ENCODE measurements at regions not wholly inside any gene's neighbourhood (a gene's known extent, or its start where the extent isn't known, plus 50 kb on each side); places are given as distances from the start of the nearest gene placed in this dataset.

DNA sequence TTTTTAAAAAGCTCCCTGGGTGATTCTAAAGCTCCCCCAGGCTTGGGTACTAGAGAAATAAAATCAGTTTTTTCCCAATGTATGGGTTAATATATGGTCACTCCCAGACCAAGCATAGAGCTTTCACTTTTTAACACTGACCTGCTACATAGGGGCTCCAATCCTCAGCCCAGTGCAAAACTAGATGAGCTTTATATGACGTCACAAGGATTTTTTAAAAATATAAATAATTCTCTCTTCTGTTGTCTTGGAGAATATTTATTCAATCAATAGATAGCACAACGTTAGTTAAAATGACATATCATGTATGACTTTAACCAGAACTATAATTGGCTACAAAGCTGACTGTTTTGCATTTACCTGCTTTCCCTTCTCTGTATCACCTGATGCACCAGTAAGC lies 137.9 kb upstream of the TMCC3 start:
- Histone ChIP-seq H3K27me3 (no peaks in the 10 kb centered on the region), H3K4me3 (no peak overlapping the region), H3K27ac (no peak overlapping the region), H3K9me3 (no peaks in the 10 kb centered on the region), H3K36me3 (no peaks in the 10 kb centered on the region), H3K4me1 (no peaks in the 10 kb centered on the region)
- intact Hi-C loops (cut with DNase I), result no loop called here
- no peak for TF ChIP-seq CTCF (IDR thresholded peaks at IDR 0.05)
- no peak for DNase-seq (ENCODE audit: low spot score in 2 of 2)

DNA sequence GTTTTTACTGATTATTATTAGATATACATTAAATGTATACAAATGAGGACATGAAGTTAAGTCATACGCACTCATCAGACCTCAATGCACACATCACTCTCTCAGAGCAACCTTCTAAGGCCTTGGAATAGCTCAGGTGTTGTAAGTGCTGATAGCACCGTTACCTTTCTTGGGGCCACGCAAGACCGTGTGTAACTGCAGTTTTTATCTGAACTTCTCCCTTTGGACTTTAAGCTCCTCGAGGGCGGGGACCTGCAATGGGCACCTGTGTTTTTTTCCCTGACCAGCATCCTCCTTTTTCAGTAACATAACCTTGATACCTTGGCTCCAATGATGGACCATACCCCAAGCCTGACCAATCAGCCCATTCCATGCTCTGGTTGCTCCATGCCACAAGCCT lies 136.5 kb upstream of the TMCC3 start:
- Histone ChIP-seq H3K27ac (no peak overlapping the region), H3K4me3 (no peak overlapping the region), H3K9me3 (no peaks in the 10 kb centered on the region), H3K4me1 (no peaks in the 10 kb centered on the region), H3K27me3 (no peaks in the 10 kb centered on the region), H3K36me3 (no peaks in the 10 kb centered on the region)
- intact Hi-C loops (cut with DNase I), result no loop called here
- no peak for TF ChIP-seq CTCF (IDR thresholded peaks at IDR 0.05)
- no peak for DNase-seq (ENCODE audit: low spot score in 2 of 2)

DNA sequence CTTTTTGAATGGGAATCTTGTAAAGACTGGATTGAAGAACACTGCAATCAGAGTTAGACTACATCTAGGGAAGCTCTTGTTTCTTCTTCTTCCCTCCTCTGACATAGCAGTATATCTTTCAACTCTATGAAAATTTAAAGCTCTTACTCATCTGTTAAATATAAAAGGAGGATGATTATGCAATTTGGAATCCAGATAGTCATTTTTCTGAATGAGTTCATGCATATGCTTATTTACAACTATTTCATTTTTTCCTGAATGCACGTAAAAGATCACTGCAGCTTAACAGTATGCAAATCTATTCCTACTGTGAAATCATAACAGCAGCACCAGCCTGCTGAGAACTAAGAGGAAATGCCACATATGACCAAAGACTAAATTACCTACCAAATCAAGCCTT lies 133.5 kb upstream of the TMCC3 start:
- H3K4me3 ChIP-seq, result no peak overlapping the region
- no peaks in the 10 kb centered on the region for H3K27me3 ChIP-seq
- no peaks in the 10 kb centered on the region for H3K36me3 ChIP-seq
- no peak overlapping the region for H3K27ac ChIP-seq
- H3K9me3 ChIP-seq, result no peaks in the 10 kb centered on the region
- no peak for DNase-seq (ENCODE audit: low spot score in 2 of 2)
- H3K4me1 ChIP-seq, result no peaks in the 10 kb centered on the region
- intact Hi-C loops (cut with DNase I), result no loop called here
- no peak for TF ChIP-seq CTCF (IDR thresholded peaks at IDR 0.05)

DNA sequence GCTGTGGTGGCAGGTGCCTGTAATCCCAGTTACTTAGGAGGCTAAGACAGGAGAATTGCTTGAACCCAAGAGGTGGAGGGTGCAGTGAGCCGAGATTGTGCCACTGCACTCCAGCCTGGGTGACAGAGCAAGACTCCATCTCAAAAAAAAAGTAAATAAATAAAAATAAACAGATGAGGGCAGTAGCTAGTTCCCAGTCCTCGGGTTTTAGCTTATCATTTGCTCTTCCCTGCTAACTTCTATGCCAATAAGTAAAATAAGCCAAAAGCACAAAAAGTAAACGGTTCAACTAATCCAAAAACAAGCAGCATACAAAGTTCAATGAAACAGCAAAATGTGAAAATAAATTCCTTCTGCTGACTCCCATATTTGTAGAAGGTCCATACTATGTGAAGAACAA lies 133.0 kb upstream of the TMCC3 start:
- Histone ChIP-seq H3K4me3 (no peak overlapping the region), H3K9me3 (no peaks in the 10 kb centered on the region), H3K27ac (no peak overlapping the region), H3K27me3 (no peaks in the 10 kb centered on the region), H3K36me3 (no peaks in the 10 kb centered on the region), H3K4me1 (no peaks in the 10 kb centered on the region)
- no peak for DNase-seq (ENCODE audit: low spot score in 2 of 2)
- TF ChIP-seq CTCF (IDR thresholded peaks at IDR 0.05), result no peak
- intact Hi-C loops (cut with DNase I), result no loop called here

GRCh38 chr12:94781835-94782234 lies 131.5 kb upstream of the TMCC3 start:
- Histone ChIP-seq H3K9me3 (no peaks in the 10 kb centered on the region), H3K4me3 (no peak overlapping the region), H3K27me3 (no peaks in the 10 kb centered on the region), H3K4me1 (no peaks in the 10 kb centered on the region), H3K27ac (no peak overlapping the region), H3K36me3 (no peaks in the 10 kb centered on the region)
- intact Hi-C loops (cut with DNase I), result no loop called here
- TF ChIP-seq CTCF (IDR thresholded peaks at IDR 0.05), result no peak
- DNase-seq (ENCODE audit: low spot score in 2 of 2), result no peak

DNA sequence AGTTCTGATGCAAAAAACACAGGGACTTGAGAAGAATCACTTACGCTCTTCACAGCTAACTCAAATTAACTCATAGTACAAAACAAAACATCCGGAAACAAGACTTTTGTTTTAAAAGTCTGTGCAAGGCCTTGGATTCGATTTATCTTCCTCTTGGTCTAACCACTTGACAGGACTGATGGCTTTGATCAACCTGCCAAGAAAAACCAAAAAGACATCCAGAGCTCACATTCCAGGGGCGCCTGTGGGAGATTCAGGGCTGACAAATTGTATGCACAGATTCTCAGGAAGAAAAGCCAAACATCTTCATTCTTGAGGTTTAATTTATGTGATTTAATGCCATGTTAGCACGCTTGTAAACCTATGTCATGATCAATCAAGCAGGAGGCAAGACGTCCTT lies 129.1 kb upstream of the TMCC3 start:
- intact Hi-C loops (cut with DNase I), result no loop called here
- Histone ChIP-seq H3K4me1 (no peaks in the 10 kb centered on the region), H3K9me3 (no peaks in the 10 kb centered on the region), H3K27me3 (no peaks in the 10 kb centered on the region), H3K4me3 (no peak overlapping the region), H3K36me3 (no peaks in the 10 kb centered on the region), H3K27ac (no peak overlapping the region)
- no peak for TF ChIP-seq CTCF (IDR thresholded peaks at IDR 0.05)
- no peak for DNase-seq (ENCODE audit: low spot score in 2 of 2)

Measured in ascending aorta (tissue), 2 donors.